WI38 (cell line): ENCODE measurements at regions not wholly inside any gene's neighbourhood (a gene's known extent, or its start where the extent isn't known, plus 50 kb on each side); places are given as distances from the start of the nearest gene placed in this dataset.

ENCODE experiments used
- H3K4me3 ChIP-seq: 2 replicates; pipeline ENCODE4 v1.5.1; 2011; ENCODE audit warnings: low read depth, mild to moderate bottlenecking, control low read depth, low read length
- CTCF ChIP-seq: IDR thresholded peaks from 2 replicates; pipeline ENCODE4 v1.5.1; 2012; ENCODE audit warnings: low read depth, mild to moderate bottlenecking, control low read depth, low read length

GRCh38 chr2:78020491-78020890, 498.3 kb upstream of the LRRTM4 start:
- no peak overlapping the region for H3K4me3 ChIP-seq
- TF ChIP-seq CTCF = no peak

- TF ChIP-seq CTCF = no peak
- no peak overlapping the region for H3K4me3 ChIP-seq
Measured at GRCh38 chr2:78023356-78023755, 501.2 kb upstream of the LRRTM4 start.

GRCh38 chr2:78024996-78025395, 502.8 kb upstream of the LRRTM4 start:
- H3K4me3 ChIP-seq = no peak overlapping the region
- no peak for TF ChIP-seq CTCF

GRCh38 chr2:78029392-78029995, 507.3 kb upstream of the LRRTM4 start:
- no peak overlapping the region for H3K4me3 ChIP-seq
- no peak for TF ChIP-seq CTCF

GRCh38 chr2:78034706-78035105, 512.5 kb upstream of the LRRTM4 start:
- H3K4me3 ChIP-seq = no peak overlapping the region
- no peak for TF ChIP-seq CTCF

GRCh38 chr2:78035804-78036203, 513.6 kb upstream of the LRRTM4 start:
- H3K4me3 ChIP-seq = no peak overlapping the region
- TF ChIP-seq CTCF = no peak

- H3K4me3 ChIP-seq = no peak overlapping the region
- TF ChIP-seq CTCF = no peak
Measured at GRCh38 chr2:78051480-78051879, 529.3 kb upstream of the LRRTM4 start.
